Peyer's patch (tissue), 4 donors: ENCODE measurements at regions not wholly inside any gene's neighbourhood (a gene's known extent, or its start where the extent isn't known, plus 50 kb on each side); places are given as distances from the start of the nearest gene placed in this dataset.
"Not testable (repeated sequence)": the region's sequence is repeated elsewhere in the genome, so short reads cannot be mapped to it uniquely, and the experiment has no call there.

Source experiments
- CTCF ChIP-seq, 6 experiments: fragments of 450-650 bp in 4 of 6; fragments of 200-600 bp in 2 of 6; sonication (generic) in 1 of 6; IDR thresholded peaks; one replicate each; pipeline ENCODE4 v1.5.1; 2017 to 2019; ENCODE audit warnings: antibody characterized with exemption in 6 of 6, mild to moderate bottlenecking in 3 of 6, moderate library complexity in 1 of 6
- POLR2A ChIP-seq, 2 donors: fragments of 450-650 bp; IDR thresholded peaks; one replicate each; pipeline ENCODE4 v1.5.1; 2017; ENCODE audit warnings: antibody characterized with exemption in 2 of 2, mild to moderate bottlenecking in 2 of 2, moderate library complexity in 2 of 2

- not testable (repeated sequence) for TF ChIP-seq POLR2A, CTCF (IDR thresholded peaks at IDR 0.05)
Observed at GRCh38 chr15:20959299-20959698, 93.2 kb upstream of the POTEB2 start.
